ENCODE measurements at regions not wholly inside any gene's neighbourhood (a gene's known extent, or its start where the extent isn't known, plus 50 kb on each side); places are given as distances from the start of the nearest gene placed in this dataset.

DNA sequence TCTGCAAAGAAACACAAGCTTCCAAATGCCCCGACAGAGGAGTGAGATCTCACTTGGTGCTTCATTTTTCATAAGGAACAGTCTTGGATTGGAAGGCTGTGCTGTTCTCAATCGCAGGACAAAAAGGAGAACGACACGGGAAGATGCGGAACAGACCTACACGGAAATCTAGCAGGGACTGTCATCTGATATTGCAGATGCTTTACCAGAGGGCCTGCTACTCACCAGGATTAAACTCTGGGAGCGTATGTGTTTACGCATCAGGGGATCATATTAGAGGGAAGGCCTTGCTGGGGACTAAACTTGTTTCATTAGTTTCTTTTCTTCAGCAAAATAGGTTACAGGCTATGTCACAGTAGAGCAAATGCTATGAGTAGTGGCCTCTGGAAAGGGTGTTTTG, 82.8 kb upstream of the EEPD1 start:
- TF ChIP-seq, protein P1, sequence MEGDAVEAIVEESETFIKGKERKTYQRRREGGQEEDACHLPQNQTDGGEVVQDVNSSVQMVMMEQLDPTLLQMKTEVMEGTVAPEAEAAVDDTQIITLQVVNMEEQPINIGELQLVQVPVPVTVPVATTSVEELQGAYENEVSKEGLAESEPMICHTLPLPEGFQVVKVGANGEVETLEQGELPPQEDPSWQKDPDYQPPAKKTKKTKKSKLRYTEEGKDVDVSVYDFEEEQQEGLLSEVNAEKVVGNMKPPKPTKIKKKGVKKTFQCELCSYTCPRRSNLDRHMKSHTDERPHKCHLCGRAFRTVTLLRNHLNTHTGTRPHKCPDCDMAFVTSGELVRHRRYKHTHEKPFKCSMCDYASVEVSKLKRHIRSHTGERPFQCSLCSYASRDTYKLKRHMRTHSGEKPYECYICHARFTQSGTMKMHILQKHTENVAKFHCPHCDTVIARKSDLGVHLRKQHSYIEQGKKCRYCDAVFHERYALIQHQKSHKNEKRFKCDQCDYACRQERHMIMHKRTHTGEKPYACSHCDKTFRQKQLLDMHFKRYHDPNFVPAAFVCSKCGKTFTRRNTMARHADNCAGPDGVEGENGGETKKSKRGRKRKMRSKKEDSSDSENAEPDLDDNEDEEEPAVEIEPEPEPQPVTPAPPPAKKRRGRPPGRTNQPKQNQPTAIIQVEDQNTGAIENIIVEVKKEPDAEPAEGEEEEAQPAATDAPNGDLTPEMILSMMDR (IDR thresholded peaks at IDR 0.05), result no peak
- no peak for TF ChIP-seq POLR2AphosphoS5 (IDR thresholded peaks at IDR 0.05)
